Brain microvascular endothelial cell (primary cell): ENCODE measurements at regions not wholly inside any gene's neighbourhood (a gene's known extent, or its start where the extent isn't known, plus 50 kb on each side); places are given as distances from the start of the nearest gene placed in this dataset.

ENCODE experiments used
- DNase-seq: peaks from one replicate; pipeline ENCODE4 v3.0.0-alpha.2; 2020
- H3K27ac ChIP-seq: fragments of 250-450 bp; sonication (Bioruptor Pico); 2 replicates; pipeline ENCODE4 v1.5.1; 2020; ENCODE audit warnings: mild to moderate bottlenecking, moderate library complexity
- H3K27me3 ChIP-seq: fragments of 250-450 bp; sonication (Bioruptor Pico); replicated peaks from 2 replicates; pipeline ENCODE4 v1.5.1; 2020; ENCODE audit warnings: mild to moderate bottlenecking
- H3K36me3 ChIP-seq: fragments of 250-450 bp; sonication (Bioruptor Pico); replicated peaks from 2 replicates; pipeline ENCODE4 v1.5.1; 2020; ENCODE audit warnings: mild to moderate bottlenecking
- H3K4me3 ChIP-seq: 2 replicates; pipeline ENCODE4 v1.5.1; 2011; ENCODE audit warnings: low read depth, mild to moderate bottlenecking, control low read depth, low read length, moderate library complexity
- in situ Hi-C: cut with HindIII; loops from 2 replicates; pipeline ENCODE4 v1.10.0; 2017; ENCODE audit warnings: low sequenced_read_pairs, low pct_ligation_motif_present
- TF ChIP-seq, protein P1 (sequence below): IDR thresholded peaks from 2 replicates; pipeline ENCODE4 v1.5.1; 2011; ENCODE audit warnings: low read depth, mild to moderate bottlenecking, moderate library complexity, low read length, control low read depth, inconsistent platforms; ENCODE audit errors: missing control alignments

DNA sequence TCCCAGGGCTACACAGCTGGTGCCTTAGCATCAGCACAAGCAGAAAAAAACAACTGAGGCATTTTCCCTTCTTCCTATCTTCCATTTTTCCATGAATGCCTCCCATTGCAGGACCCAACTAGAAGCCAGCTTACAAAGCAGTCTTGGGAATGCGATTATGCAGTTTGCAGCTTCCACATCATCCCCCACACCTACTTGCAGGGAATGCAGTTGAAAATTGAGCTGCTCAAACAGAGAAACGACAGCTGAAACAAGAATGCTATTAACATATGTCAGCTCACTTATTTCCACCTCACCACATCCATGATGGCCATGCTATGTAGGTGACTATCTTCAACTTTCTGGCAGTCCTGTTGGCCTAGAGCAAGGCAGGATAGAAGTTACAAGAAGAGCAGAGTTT is 150.6 kb upstream of the KCTD3 start:
- TF ChIP-seq, protein P1, sequence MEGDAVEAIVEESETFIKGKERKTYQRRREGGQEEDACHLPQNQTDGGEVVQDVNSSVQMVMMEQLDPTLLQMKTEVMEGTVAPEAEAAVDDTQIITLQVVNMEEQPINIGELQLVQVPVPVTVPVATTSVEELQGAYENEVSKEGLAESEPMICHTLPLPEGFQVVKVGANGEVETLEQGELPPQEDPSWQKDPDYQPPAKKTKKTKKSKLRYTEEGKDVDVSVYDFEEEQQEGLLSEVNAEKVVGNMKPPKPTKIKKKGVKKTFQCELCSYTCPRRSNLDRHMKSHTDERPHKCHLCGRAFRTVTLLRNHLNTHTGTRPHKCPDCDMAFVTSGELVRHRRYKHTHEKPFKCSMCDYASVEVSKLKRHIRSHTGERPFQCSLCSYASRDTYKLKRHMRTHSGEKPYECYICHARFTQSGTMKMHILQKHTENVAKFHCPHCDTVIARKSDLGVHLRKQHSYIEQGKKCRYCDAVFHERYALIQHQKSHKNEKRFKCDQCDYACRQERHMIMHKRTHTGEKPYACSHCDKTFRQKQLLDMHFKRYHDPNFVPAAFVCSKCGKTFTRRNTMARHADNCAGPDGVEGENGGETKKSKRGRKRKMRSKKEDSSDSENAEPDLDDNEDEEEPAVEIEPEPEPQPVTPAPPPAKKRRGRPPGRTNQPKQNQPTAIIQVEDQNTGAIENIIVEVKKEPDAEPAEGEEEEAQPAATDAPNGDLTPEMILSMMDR: no peak
- no peak for DNase-seq
- Histone ChIP-seq H3K36me3 (no peaks in the 10 kb centered on the region), H3K27ac (no peak overlapping the region), H3K4me3 (no peak overlapping the region), H3K27me3 (no peaks in the 10 kb centered on the region)
- in situ Hi-C loops: no loop called here

DNA sequence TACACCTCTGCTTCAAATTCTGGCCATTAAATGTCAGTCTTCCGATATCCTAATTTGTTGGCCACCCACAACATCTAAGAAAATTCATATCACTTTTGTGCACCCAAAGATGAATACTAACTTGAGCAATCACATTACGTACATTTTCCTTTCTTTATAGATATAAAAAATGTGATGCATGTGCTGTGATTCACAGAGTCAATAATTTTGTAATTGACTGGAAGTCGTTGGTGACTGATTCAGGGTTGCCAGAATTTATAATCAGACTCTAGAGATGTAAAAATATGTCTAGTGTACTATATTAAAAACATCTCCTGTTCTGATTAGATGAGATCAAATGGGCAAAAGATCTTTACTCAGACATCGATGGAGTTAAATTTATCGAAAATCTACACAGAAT is 150.0 kb upstream of the KCTD3 start:
- no peak for DNase-seq
- Histone ChIP-seq H3K4me3 (no peak overlapping the region), H3K27me3 (no peaks in the 10 kb centered on the region), H3K36me3 (no peaks in the 10 kb centered on the region), H3K27ac (no peak overlapping the region)
- TF ChIP-seq, protein P1: no peak
- in situ Hi-C loops: no loop called here

DNA sequence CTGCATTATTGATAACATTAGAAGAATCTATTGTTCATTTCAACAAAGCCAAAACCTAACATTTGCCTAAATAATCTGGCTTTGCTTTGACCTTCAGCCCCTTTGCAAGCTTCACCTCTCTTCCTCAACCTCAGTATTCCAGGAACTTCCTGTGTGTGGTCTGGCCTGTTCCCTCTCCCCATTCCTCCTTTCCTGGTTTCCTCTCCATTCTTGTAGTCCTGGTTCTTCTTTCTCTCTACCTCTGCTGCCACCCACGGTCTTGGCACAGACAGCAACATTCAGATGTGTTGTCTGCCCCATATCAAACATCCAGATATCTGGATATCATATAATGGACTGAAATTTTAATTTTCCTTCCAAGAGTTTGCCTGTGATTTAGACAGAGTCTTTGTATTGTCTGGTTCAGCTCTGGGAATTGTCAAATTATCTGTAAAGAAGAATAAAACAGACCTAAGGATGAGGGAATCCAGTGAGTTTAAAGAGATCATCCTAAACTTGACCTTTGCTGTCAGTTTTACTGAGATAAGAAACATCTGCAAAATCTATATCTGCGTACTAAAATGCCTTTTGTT is 148.1 kb upstream of the KCTD3 start:
- no peaks in the 10 kb centered on the region for H3K27me3 ChIP-seq
- in situ Hi-C loops: no loop called here
- H3K36me3 ChIP-seq: no peaks in the 10 kb centered on the region
- no peak overlapping the region for H3K4me3 ChIP-seq
- no peak overlapping the region for H3K27ac ChIP-seq
- TF ChIP-seq, protein P1: no peak
- no peak for DNase-seq

DNA sequence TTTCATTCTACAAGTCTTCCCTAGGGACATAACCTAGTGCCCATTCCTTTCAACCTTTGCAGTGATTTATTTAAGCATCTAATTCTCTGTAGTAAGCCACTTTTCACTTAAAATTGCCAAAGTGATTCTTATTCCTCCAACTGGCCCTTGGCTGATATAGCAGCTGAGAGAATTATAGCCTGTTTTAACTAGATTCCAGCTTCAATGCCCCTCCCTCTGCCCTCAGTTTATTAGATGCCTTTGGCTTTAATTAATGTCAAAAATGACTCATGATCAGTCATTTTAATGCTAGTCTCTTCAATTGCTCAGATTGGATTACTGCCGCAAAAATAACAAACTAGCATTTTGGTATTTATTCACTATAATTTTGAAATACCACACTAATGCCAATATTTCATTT is 145.4 kb upstream of the KCTD3 start:
- no peak for DNase-seq
- H3K27me3 ChIP-seq: no peaks in the 10 kb centered on the region
- H3K4me3 ChIP-seq: no peak overlapping the region
- in situ Hi-C loops: no loop called here
- TF ChIP-seq, protein P1: no peak
- no peak overlapping the region for H3K27ac ChIP-seq
- no peaks in the 10 kb centered on the region for H3K36me3 ChIP-seq

DNA sequence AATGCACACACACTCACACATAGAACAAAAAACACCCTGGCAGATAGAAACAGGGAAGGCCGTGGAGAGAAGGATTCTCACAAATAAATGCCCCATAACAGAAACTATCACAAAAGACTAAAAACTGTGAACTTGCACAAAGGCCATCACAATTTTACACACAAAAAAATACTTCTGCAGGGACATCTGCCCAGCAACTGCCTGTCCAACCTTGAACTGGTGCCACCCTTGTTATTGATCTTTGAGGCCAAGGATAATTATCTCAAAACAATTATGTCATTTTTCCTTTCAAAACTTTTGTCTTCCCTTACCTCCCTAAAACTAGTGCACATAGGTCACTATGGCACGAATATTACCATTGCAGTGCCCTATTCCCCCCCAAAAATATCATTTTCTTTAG is 143.8 kb upstream of the KCTD3 start:
- in situ Hi-C loops: no loop called here
- DNase-seq: no peak

More for the DNA sequence above, 143.8 kb upstream of the KCTD3 start:
- TF ChIP-seq, protein P1: no peak
- H3K4me3 ChIP-seq: no peak overlapping the region
- H3K27me3 ChIP-seq: no peaks in the 10 kb centered on the region
- no peak overlapping the region for H3K27ac ChIP-seq
- no peaks in the 10 kb centered on the region for H3K36me3 ChIP-seq
